Panc1 (cell line): ENCODE measurements at regions not wholly inside any gene's neighbourhood (a gene's known extent, or its start where the extent isn't known, plus 50 kb on each side); places are given as distances from the start of the nearest gene placed in this dataset.
"Not testable (repeated sequence)": the region's sequence is repeated elsewhere in the genome, so short reads cannot be mapped to it uniquely, and the experiment has no call there.

ENCODE experiments used
- POLR2AphosphoS5 ChIP-seq: IDR thresholded peaks from 2 replicates; pipeline ENCODE4 v1.6.1; 2012; ENCODE audit warnings: mild to moderate bottlenecking, low read depth, low read length, moderate library complexity
- REST ChIP-seq, 2 experiments: IDR thresholded peaks; 2 replicates each; pipeline ENCODE4 v1.6.1; 2011 to 2012; ENCODE audit warnings: low read depth in 2 of 2, control low read depth in 1 of 2, low read length in 1 of 2, mild to moderate bottlenecking in 1 of 2, moderate library complexity in 1 of 2; ENCODE audit not compliant: insufficient read depth in 1 of 2
- SIN3A ChIP-seq: IDR thresholded peaks from 2 replicates; pipeline ENCODE4 v1.6.1; 2012; ENCODE audit warnings: low read depth, mild to moderate bottlenecking, low read length, moderate library complexity, borderline replicate concordance; ENCODE audit not compliant: insufficient read depth
- TCF7L2 ChIP-seq: IDR thresholded peaks from 2 replicates; pipeline ENCODE4 v1.6.1; 2011; ENCODE audit warnings: mild to moderate bottlenecking, low read depth, low read length, inconsistent platforms
- TF ChIP-seq, protein P1 (sequence below): fragments of 450-650 bp; IDR thresholded peaks from 2 replicates; pipeline ENCODE4 v1.5.1; 2017; ENCODE audit warnings: mild to moderate bottlenecking

GRCh38 chr4:164676152-164676551 is 77.8 kb upstream of the SMIM31 start:
- TF ChIP-seq, protein P1, sequence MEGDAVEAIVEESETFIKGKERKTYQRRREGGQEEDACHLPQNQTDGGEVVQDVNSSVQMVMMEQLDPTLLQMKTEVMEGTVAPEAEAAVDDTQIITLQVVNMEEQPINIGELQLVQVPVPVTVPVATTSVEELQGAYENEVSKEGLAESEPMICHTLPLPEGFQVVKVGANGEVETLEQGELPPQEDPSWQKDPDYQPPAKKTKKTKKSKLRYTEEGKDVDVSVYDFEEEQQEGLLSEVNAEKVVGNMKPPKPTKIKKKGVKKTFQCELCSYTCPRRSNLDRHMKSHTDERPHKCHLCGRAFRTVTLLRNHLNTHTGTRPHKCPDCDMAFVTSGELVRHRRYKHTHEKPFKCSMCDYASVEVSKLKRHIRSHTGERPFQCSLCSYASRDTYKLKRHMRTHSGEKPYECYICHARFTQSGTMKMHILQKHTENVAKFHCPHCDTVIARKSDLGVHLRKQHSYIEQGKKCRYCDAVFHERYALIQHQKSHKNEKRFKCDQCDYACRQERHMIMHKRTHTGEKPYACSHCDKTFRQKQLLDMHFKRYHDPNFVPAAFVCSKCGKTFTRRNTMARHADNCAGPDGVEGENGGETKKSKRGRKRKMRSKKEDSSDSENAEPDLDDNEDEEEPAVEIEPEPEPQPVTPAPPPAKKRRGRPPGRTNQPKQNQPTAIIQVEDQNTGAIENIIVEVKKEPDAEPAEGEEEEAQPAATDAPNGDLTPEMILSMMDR, result not testable (repeated sequence)
- TF ChIP-seq POLR2AphosphoS5; REST (IDR thresholded peaks at IDR 0.05; ENCODE audit: insufficient read depth in 1 of 2, low read depth in 2 of 2, low read length in 1 of 2); SIN3A; TCF7L2: not testable (repeated sequence)
